ENCODE measurements at regions not wholly inside any gene's neighbourhood (a gene's known extent, or its start where the extent isn't known, plus 50 kb on each side); places are given as distances from the start of the nearest gene placed in this dataset.
"Not testable (repeated sequence)": the region's sequence is repeated elsewhere in the genome, so short reads cannot be mapped to it uniquely, and the experiment has no call there.

DNA sequence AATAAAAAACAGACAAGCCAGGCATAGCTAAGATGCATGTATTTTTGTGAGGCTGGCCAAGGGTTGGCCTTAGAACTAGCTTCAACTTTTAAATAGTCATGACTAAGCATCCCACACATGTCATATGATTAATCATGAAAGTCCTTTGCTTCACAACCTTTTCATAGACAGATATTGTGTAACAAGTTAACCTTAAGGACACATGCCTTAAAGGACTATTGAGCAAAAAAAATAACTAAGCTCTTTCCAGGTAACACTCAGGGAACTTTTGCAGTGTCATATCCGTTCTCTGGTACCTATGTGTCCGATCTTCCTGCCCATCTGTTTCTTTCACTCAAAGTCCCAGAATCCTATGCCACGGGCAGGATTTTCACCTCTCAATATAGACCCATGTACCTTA, 498.4 kb downstream of the STK39 start:
- DNase-seq (ENCODE audit: low spot score): no peak

DNA sequence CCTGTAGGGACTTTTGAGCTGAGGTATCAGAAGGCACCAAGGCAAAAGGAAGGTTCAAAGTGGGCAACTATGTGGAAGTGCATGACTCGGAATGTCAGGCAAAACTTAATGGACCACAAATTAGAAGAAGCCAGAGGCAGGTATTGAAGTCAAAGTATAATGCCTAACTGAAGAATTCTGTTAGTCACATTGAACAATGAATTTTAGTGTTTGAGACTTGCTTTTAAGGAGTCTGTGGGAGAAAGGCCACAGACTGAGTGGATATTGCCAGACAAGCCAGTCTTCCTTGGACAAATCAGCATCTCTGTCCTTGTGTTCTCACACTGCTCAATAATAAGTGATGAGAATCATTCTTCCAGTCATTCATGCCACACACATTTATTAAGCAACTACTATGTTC, 498.9 kb downstream of the STK39 start:
- no peak for DNase-seq (ENCODE audit: low spot score)

DNA sequence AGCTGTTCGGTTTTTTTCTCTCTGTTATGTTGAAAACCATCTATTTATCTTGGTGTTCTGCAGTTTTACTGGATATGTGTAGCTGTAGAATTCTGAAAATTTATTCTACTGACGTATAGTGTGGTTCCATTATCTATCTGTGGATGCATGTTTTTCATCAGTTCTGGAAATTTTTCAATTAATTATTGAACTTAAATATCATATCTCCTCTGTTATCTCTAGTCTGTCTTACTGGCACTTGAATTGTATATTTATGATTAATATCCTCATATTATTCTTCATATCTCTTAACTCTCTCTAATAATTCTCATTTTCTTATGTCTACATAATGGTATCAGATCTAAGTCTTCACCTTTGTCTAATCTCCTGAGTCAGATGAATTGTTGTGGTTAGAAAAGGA, 501.7 kb downstream of the STK39 start:
- no peak for DNase-seq (ENCODE audit: low spot score)

DNA sequence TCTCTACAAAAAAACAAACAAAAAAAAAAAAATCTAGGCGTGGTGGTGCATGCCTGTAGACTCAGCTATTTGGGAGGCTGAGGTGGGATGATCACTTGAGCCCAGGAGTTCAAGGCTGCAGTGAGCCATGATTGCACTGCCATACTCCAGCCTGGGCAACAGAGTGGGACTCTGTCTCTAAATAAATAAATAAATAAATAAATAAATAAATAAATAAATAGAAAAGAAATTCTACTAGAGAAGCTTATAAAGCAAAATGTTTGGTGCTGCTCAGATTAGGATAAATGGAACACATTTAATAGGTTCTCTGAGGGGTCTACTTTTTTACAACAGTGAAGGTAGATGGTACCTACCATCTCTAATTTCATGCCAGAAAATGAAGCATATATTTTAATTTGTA, 507.5 kb downstream of the STK39 start:
- DNase-seq (ENCODE audit: low spot score): not testable (repeated sequence)

DNA sequence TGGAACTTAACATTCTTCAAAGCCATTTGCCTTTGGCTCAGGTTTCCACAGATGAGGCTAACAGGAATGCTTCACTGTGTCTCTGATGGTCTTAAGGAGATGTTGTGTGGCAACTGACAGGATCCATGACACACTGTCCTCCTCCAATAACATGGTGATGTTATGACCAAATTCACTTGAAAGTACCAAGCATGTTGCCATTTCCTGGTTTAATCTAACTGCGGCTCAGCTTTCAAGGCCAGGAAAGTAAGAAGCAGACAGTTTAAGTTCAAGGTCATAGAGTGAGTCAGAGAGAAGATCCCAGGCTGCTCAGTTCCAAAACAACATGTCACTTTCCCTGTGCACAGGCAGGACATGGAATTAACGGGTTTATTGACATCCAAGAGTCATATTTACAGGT, 513.6 kb downstream of the STK39 start:
- DNase-seq (ENCODE audit: low spot score): no peak

DNA sequence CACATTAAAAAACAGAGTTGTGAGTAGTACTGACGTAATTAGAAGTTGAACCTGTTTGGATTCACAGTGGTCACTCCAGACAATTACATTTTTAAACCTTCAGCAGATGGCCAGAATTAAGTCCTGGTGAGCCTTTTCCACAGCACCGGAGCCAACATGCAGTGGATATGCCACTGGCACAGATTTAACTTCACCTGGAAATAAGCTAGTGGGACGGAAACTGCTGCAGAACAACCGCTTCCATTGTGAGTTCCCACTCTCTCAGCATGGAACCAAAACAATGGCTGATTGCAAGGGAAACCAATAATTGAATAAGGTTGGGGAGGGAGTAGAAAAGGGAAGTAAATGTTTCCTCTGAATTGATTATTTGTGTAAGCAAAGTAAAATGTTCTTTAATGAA, 515.1 kb downstream of the STK39 start:
- no peak for DNase-seq (ENCODE audit: low spot score)

DNA sequence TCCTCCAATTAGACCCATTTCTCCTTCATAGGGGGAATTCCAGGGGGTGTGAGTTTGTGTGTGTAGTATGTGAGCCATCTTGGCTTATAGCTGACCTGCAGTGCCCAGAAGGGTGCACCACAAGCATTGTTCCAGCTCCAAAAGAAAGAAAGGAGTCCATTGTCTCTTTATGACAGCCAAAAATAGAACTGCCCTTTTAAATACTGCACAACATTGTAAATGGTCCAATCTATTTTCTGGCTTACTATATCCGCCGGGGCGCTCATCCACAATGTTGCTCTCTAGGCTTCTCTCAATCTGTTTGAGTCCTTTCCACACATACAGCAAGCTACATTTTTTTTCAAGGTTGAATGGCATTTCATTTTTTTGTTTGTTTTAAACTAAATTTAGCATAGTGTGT, 517.5 kb downstream of the STK39 start:
- DNase-seq (ENCODE audit: low spot score): no peak

DNA sequence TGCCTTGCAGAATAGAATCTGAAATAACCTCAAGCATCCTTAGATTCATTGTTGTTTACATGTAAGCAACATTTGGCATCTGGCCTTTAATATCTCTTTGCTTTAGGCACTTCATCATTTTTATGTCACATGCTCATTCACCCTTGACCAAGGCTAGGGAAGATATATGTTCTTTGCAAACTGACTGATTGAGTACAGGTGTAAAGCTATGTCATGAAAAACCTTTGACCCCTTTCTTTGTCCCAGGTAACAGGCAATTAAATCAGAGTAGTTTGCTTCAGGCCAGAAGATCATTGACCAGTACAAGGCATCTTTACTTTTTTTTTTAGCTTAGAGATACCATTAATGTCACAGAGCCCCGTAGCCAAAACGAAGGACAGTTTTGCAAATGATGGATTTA, 520.6 kb downstream of the STK39 start:
- DNase-seq (ENCODE audit: low spot score): no peak

DNA sequence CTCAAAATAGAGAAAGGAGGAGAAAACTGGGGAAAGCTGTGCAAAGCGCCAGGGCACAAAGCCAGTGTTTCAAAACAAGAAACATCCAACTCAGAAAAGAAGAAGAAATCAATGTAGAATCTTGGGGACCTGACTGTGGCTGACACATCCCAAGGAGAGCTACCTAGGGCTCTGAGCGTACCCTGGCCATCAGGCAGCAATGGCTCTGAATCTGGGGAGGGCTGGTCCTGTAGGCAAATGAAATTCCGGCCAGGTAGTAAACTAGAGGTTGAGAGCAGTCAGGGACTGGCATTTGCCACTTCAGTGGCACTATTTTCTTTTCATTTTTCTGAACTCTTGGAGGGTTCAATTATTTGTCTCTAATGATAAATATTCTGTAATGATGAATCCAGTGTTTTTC, 525.8 kb downstream of the STK39 start:
- no peak for DNase-seq (ENCODE audit: low spot score)

DNA sequence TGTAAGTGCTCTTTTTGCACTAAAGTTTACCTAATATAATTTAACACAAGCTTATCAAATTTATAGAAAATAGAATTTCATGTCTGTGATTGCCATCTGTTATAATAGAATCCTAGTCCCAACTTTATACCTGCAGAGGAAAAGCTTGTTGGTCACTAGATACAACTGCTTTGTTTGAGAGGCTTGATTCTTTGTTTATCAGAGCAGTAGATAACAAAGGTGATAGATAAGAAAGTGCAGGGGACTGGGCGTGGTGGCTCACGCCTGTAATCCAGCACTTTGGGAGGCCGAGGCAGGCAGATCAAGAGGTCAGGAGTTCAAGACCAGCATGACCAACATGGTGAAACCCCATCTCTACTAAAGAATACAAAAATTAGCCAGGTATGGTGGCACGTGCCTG, 528.0 kb downstream of the STK39 start:
- no peak for DNase-seq (ENCODE audit: low spot score)

DNA sequence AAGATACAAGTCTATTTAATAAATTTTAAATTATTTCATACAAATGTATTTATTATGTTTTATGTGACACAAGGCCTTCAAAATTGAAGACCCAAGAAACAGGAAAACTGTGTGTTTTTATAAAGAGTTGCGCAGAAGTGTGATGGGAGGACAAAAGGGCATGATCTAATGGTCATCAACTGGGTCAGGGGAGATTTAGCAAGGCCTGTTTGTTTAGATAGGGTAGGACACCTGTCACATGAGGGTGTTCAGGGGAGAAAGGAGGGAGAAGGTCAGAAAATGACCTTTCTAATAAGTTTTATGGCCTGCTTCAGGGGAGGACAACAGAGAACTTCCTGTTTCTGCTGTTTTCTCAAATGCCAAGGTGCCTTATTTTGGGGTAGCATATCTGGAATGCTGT, 528.8 kb downstream of the STK39 start:
- DNase-seq (ENCODE audit: low spot score): no peak

DNA sequence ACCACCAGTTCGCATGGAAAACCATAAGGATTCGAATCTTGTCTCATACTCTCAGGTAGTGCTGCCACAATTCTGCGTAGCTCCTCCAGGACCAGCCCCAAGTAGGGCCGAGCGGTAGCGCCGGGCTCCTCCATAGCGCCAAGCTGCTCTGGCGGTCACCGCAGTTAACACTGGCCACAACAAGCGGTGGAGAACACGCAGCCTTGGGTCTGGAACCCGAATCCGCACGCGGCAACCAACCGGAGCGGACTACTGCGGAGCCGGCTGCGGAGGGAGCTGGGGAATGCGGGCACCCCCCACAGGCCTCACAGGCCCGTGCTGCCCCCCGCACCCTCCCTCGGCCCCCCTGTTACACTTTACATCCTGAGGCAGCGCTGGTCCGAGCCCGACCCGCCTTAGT, 531.5 kb downstream of the STK39 start:
- DNase-seq (ENCODE audit: low spot score): no peak

DNA sequence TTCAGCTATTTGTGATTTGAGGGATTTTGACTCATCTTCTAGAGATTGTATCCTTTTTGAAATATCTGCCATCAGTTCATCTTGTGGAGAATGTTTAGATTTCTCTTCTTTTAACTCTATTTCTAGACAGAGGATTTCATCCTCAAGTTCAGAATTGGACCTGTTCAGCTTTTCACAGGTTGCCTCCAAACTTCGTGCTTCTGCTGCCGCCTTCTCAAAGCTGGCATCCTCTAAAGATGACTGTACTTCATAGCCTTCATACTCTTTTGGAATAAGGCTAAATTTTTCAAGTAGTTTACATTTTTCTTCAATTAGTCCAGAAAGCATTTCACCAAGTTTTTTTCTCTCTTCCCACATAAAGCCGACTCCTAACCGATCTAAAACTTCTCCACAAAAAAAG, 531.9 kb downstream of the STK39 start:
- not testable (repeated sequence) for DNase-seq (ENCODE audit: low spot score)

DNA sequence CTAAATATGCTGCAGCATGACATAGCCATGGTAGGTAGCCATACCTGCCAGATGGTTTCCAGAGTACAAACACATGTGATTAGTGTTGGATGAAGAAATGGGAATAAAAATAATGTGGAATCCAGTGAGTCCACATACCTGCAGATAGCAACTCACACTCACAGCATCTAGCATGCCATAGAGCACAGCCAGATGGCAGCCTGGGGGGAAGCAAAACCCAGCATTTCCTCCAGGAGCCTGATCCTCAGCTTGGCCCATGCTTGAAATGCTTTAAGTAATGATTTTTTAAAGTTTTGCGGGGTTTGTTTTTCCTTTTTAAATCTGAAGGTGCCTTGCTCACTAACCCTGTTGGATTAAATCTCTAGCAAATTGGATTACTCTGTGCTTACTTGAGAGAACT, 535.1 kb downstream of the STK39 start:
- no peak for DNase-seq (ENCODE audit: low spot score)

DNA sequence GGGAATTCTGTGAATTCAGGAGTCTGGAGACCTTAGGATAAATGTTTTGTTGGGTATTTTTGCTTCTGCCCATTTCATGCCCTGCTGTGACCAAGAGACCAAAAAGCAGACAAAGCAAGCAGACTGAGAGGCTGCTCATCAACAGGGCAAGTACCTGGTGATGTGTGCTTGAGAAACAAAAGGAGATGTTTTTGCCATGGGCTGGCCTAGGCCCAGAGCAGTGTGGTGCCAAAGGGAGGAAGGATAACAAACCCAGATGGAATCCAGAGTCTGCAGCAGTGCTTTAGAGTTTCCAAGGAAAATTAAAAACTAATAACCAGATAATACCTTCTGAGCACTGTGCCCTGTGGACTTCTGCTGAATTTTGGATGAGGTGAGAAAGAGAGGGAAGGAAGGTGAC, 538.4 kb downstream of the STK39 start:
- DNase-seq (ENCODE audit: low spot score): no peak

DNA sequence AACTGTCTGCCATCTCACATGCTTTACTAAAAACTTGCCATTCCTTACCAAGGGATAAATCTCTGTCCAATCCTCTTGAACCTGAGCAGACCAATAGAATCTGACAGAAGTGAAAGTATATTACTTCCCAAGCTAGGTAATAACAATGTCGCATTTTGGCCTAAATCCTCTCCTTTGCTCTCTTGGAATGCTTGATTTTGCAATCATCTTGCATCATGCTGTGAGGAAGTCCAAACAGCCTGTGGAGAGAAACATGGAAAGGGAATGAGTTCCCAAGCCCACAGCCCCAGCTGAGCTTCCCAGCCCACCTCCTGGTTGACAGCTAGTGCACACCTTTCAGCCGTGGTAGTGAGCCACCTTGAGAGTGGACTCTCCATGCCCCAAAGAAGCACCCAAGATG, 540.6 kb downstream of the STK39 start:
- DNase-seq (ENCODE audit: low spot score): no peak

DNA sequence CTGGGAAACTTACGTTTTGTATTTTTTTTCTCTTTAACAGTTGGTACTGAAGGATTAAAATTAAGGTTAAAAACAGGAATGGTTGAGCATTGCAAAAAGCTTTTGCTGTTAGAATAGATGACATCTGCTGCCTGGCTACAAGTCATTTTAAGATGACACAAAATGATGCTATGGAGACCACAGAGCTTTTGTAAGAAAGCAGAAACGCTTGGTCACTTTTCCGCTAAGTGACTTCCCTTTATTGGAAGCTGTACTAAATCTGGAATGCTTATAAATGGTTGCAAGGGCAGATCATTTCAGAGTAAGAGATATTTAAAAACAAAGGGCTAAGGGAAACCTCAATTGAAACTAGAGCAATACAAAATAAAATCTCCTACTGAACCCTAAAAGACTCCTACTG, 544.0 kb downstream of the STK39 start:
- no peak for DNase-seq (ENCODE audit: low spot score)

DNA sequence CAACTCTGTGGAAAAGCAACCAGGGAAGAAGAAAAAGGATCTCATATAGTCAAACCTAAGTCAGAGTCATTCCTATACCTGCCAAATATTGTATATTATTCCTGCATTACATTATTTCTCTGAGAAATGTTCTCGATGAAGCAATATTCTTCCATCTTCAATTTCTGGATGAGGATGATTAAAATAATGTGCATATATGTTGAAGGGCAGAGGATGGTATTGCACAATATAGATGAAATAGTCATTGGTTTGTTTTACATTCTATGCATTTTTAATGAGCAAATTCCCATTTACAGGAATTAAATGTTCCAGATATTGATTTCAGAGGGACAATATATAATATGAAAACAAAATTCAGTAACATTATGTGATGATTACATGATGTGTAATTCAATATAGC, 545.2 kb downstream of the STK39 start:
- DNase-seq (ENCODE audit: low spot score): no peak

DNA sequence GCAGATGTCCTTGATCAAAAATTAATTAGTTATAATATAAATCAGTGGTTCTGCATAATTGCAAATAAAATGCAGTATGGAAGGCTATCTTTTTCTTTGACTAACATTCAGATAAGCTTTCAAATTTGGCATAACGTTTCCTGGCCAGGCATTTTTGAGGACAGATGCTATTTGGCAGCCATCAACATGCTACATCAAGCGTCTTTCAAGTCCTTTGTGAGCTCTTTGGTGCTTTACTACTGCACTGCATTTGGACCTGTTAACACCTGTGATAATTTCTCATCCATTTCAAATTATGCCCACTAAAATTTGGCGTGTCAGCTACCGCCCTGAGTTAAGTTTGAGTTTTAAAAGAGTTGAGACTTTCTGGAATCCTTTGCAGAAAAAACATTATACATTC, 545.7 kb downstream of the STK39 start:
- DNase-seq (ENCODE audit: low spot score): no peak

DNA sequence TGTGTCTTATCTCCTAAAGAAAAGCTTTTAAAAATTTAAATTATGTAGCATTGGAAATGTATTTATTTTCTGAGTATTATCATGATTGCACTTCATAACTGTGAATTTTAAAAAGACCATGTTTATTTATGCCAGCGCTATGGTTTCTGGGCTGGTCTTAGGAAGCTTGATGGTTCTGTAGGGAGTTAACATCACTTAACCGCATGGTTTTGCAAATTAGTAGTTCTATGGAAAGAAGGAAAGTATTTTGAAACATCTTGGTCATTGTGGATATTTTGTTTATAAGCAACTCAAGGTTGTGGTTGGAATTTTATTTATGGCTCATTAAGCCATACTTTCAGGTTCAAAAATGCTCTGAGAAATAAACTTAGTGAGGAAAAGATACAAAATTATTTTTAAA, 549.4 kb downstream of the STK39 start:
- DNase-seq (ENCODE audit: low spot score): no peak

DNA sequence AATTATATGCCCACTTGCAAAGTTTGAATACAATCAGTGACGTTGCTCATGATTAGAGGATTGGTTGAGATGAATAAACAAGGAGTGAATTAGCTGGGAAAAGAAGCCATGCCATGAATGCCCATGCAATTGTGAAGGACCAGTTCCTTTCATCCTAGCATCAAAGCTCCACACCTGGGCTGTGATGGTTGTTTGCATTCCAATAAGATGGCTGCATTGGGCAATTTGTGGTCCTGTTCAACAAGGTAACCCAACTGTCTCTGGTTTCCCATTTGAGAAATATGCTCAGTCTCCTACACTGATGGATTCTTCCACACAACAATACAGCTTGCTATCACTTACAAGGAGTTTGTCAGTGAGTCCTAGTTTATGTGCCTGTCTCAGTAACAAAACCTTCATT, 550.2 kb downstream of the STK39 start:
- no peak for DNase-seq (ENCODE audit: low spot score)

DNA sequence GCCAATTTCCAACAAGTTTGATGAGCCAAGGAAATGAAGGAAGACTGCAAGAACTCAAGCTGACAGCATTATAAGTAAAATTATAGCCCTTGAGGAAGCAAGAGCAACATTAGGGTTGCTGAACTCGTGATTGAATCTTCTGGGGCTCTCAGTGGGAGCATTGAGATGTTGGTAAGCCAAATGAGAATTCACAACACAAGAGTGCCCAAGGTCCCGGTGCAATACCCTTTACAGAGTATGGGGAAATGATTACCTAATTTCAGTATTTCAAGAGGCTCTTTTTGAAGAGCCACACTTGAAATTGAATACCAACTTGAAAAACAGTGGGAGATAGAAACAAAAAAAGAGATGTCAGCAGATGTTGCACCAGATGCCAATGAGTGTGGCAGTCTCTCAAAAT, 554.5 kb downstream of the STK39 start:
- no peak for DNase-seq (ENCODE audit: low spot score)

DNA sequence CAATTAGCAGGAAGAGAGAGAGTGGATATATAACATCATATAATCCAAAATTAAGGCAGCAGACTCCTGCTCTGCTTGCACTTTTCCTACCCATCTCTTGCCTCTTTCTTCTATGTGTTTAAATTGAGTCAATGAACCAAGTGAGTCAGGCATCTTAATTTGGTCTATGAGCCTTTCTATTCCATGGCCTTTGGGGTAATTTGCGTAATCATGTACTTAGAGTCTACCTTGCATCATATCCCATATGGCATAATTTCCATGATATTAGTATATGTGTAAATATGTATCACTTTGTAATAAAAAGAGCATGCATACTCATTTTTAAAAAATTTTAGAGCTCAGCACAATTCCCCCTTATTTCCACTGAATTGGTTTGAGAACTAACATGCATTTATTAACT, 555.2 kb downstream of the STK39 start:
- no peak for DNase-seq (ENCODE audit: low spot score)

DNA sequence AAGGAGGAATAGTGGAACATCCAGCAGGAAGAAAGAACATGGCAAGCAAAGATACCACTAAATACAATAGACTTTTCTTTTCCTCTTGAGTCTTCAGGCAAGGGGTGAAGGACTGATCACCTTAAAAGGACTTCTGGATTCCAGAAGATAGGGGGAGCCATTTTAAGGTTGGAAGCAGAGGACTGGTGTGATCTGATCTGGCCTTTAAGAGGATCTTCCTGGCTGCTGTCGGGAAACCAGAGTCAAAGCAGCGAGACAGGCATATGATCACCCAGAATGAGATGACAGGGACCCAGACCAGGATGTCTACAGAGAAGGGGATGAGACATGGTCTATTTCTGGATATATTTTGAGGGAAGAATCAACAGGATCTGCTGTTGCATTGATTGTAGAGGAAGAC, 558.0 kb downstream of the STK39 start:
- no peak for DNase-seq (ENCODE audit: low spot score)

DNA sequence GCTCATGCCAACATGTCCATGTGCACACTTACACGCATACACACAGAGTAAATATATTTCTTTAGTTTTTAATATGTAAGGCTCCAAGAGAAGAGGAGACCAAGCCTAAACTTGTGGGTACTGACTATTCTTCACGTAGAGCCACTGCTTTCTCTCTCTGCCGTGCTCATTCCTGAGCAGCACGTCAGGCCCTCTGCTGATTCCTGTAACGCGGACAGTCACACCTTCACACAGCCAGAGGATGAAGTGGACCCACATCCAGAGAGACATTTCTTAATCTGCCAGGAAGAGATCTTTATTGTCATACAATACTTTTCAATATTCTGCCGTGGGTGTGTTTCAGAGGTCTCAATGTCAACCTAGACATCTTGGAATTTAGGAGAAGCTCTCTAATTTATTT, 560.7 kb downstream of the STK39 start:
- no peak for DNase-seq (ENCODE audit: low spot score)

Measured in germinal center (tissue), 1 donor.